Prostate gland (tissue), 2 donors: ENCODE measurements at regions not wholly inside any gene's neighbourhood (a gene's known extent, or its start where the extent isn't known, plus 50 kb on each side); places are given as distances from the start of the nearest gene placed in this dataset.
"Not testable (repeated sequence)": the region's sequence is repeated elsewhere in the genome, so short reads cannot be mapped to it uniquely, and the experiment has no call there.

Experiments
- DNase-seq: peaks from one replicate; pipeline ENCODE4 v3.0.0-alpha.2; 2019; ENCODE audit warnings: low spot score
- H3K27ac ChIP-seq, 2 donors: fragments of 200-600 bp; sonication (generic); 2 replicates each; pipeline ENCODE4 v1.5.1; 2017 to 2019
- H3K27me3 ChIP-seq: fragments of 200-600 bp; sonication (generic); replicated peaks from 2 replicates; pipeline ENCODE4 v1.5.1; 2019; ENCODE audit not compliant: insufficient read depth
- H3K36me3 ChIP-seq, 2 donors: fragments of 200-600 bp; sonication (generic); 1 replicate in 1 of 2; 2 replicates in 1 of 2; pipeline versions ENCODE4 v1.5.1 to v1.8.1; 2017 to 2019
- H3K4me1 ChIP-seq: fragments of 200-600 bp; sonication (generic); replicated peaks from 2 replicates; pipeline ENCODE4 v1.5.1; 2019
- H3K4me3 ChIP-seq, 2 donors: fragments of 200-600 bp; sonication (generic); 2 replicates each; pipeline ENCODE4 v1.5.1; 2017 to 2019
- H3K9me3 ChIP-seq: fragments of 200-600 bp; sonication (generic); 2 replicates; pipeline ENCODE4 v1.5.1; 2017
- CTCF ChIP-seq, 4 experiments: fragments of 200-600 bp in 2 of 4; fragments of 450-650 bp in 2 of 4; sonication (generic) in 2 of 4; IDR thresholded peaks; 1 replicate in 3 of 4; 2 replicates in 1 of 4; pipeline ENCODE4 v1.5.1; 2016 to 2019; ENCODE audit warnings: antibody characterized with exemption in 4 of 4, mild to moderate bottlenecking in 2 of 4, moderate library complexity in 2 of 4
- POLR2A ChIP-seq: fragments of 450-650 bp; IDR thresholded peaks from one replicate; pipeline ENCODE4 v1.6.1; 2016; ENCODE audit warnings: antibody characterized with exemption, mild to moderate bottlenecking
- POLR2AphosphoS5 ChIP-seq: sonication (generic); formaldehyde crosslinking; IDR thresholded peaks from one replicate; pipeline ENCODE4 v1.6.1; 2017; ENCODE audit warnings: antibody characterized with exemption
- WGBS: methylation state at CpG from one replicate; pipeline ENCODE4 v1.1.5; 2018; 5-methylcytosine and 5-hydroxymethylcytosine counted together
- intact Hi-C: fragments of 100-400 bp; cut with DNase I; formaldehyde crosslinking; loops from one replicate; pipeline ENCODE4 v1.14.2; 2022

- 93% methylated on average over 3 of the region's 3 CpGs for WGBS
- Histone ChIP-seq H3K9me3 (no peaks in the 10 kb centered on the region), H3K4me1 (no peaks in the 10 kb centered on the region), H3K36me3 (no peaks in the 10 kb centered on the region), H3K27ac (no peak overlapping the region), H3K4me3 (no peak overlapping the region), H3K27me3 (no peaks in the 10 kb centered on the region)
- intact Hi-C loops, result no loop called here
- no peak for TF ChIP-seq POLR2AphosphoS5
- no peak for TF ChIP-seq CTCF (IDR thresholded peaks at IDR 0.05)
- TF ChIP-seq POLR2A, result no peak
- DNase-seq, result no peak
Observed at GRCh38 chr5:63194126-63194525, 615.5 kb downstream of the LRRC70 start.

- WGBS, result 100% methylated on average over 1 of the region's 1 CpG
- H3K36me3 ChIP-seq, H3K9me3 ChIP-seq, DNase-seq, H3K27me3 ChIP-seq, H3K4me1 ChIP-seq, intact Hi-C loops, H3K4me3 ChIP-seq, H3K27ac ChIP-seq: not testable (repeated sequence)
Observed at GRCh38 chr5:63180190-63180589, 601.6 kb downstream of the LRRC70 start.

GRCh38 chr5:63175850-63176249, 597.2 kb downstream of the LRRC70 start:
- DNase-seq, result no peak
- intact Hi-C loops, result no loop called here
- no peak overlapping the region for H3K27ac ChIP-seq
- H3K4me1 ChIP-seq, result no peaks in the 10 kb centered on the region
- no peak overlapping the region for H3K4me3 ChIP-seq
- WGBS, result 92% methylated on average over 5 of the region's 5 CpGs
- H3K36me3 ChIP-seq, result no peaks in the 10 kb centered on the region
- TF ChIP-seq POLR2A, result no peak
- TF ChIP-seq CTCF (IDR thresholded peaks at IDR 0.05), result no peak
- TF ChIP-seq POLR2AphosphoS5, result no peak
- no peaks in the 10 kb centered on the region for H3K27me3 ChIP-seq
- no peaks in the 10 kb centered on the region for H3K9me3 ChIP-seq

- H3K36me3 ChIP-seq, result no peaks in the 10 kb centered on the region
- TF ChIP-seq POLR2A (no peak), POLR2AphosphoS5 (no peak), CTCF (IDR thresholded peaks at IDR 0.05) (no peak)
- no peak overlapping the region for H3K4me3 ChIP-seq
- no peak overlapping the region for H3K27ac ChIP-seq
- H3K9me3 ChIP-seq, result no peaks in the 10 kb centered on the region
- no peaks in the 10 kb centered on the region for H3K4me1 ChIP-seq
- 68% methylated on average over 6 of the region's 6 CpGs for WGBS
- no peak for DNase-seq
- H3K27me3 ChIP-seq, result no peaks in the 10 kb centered on the region
- intact Hi-C loops, result no loop called here
Observed at GRCh38 chr5:63170486-63170885, 591.9 kb downstream of the LRRC70 start.

GRCh38 chr5:63164838-63165535, 586.4 kb downstream of the LRRC70 start:
- Histone ChIP-seq H3K27me3 (no peaks in the 10 kb centered on the region), H3K4me1 (no peaks in the 10 kb centered on the region), H3K4me3 (no peak overlapping the region), H3K9me3 (no peaks in the 10 kb centered on the region), H3K27ac (no peak overlapping the region), H3K36me3 (no peaks in the 10 kb centered on the region)
- 74% methylated on average over 6 of the region's 6 CpGs for WGBS
- intact Hi-C loops, result no loop called here
- TF ChIP-seq CTCF (IDR thresholded peaks at IDR 0.05), result no peak
- TF ChIP-seq POLR2AphosphoS5, result no peak
- no peak for TF ChIP-seq POLR2A
- DNase-seq, result no peak
